ENCODE measurements at regions not wholly inside any gene's neighbourhood (a gene's known extent, or its start where the extent isn't known, plus 50 kb on each side); places are given as distances from the start of the nearest gene placed in this dataset.

DNA sequence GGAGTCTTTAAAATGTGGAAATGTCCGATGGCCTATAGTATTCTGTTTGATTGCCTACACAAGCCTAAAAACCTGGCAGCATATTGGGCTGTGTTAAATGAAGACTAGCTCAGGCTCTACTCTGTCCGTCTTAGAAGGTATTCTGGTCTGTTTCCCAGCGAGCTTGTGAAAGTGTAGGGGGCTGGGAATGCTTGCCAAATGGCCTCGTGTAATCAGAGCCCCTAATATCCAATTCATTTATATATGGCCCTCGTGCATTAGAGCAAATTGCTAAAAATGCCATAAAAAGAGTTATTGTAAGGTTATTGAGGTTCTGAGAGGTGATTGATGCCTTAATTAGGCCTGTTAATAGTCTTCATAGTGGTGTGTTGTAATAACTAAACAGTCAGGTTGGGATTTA, 1500.4 kb downstream of the DPP10 start:
- TF ChIP-seq, protein P1, sequence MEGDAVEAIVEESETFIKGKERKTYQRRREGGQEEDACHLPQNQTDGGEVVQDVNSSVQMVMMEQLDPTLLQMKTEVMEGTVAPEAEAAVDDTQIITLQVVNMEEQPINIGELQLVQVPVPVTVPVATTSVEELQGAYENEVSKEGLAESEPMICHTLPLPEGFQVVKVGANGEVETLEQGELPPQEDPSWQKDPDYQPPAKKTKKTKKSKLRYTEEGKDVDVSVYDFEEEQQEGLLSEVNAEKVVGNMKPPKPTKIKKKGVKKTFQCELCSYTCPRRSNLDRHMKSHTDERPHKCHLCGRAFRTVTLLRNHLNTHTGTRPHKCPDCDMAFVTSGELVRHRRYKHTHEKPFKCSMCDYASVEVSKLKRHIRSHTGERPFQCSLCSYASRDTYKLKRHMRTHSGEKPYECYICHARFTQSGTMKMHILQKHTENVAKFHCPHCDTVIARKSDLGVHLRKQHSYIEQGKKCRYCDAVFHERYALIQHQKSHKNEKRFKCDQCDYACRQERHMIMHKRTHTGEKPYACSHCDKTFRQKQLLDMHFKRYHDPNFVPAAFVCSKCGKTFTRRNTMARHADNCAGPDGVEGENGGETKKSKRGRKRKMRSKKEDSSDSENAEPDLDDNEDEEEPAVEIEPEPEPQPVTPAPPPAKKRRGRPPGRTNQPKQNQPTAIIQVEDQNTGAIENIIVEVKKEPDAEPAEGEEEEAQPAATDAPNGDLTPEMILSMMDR (IDR thresholded peaks at IDR 0.05; ENCODE audit: insufficient read depth, low read length, poor library complexity, severe bottlenecking) = no peak
- no peak for TF ChIP-seq EZH2phosphoT487 (conservative IDR thresholded peaks at IDR 0.05; ENCODE audit: low read length)
